Activated CD4-positive, CD25-positive, alpha-beta regulatory T cell (primary cell): ENCODE measurements at regions not wholly inside any gene's neighbourhood (a gene's known extent, or its start where the extent isn't known, plus 50 kb on each side); places are given as distances from the start of the nearest gene placed in this dataset.

Source experiments
- DNase-seq, 4 experiments: peaks; one replicate each; lab custom pipeline; 2025; lab: John Stamatoyannopoulos, UW

GRCh38 chr6:108751851-108752732, 96.1 kb upstream of the ARMC2 start:
- no peak for DNase-seq

DNA sequence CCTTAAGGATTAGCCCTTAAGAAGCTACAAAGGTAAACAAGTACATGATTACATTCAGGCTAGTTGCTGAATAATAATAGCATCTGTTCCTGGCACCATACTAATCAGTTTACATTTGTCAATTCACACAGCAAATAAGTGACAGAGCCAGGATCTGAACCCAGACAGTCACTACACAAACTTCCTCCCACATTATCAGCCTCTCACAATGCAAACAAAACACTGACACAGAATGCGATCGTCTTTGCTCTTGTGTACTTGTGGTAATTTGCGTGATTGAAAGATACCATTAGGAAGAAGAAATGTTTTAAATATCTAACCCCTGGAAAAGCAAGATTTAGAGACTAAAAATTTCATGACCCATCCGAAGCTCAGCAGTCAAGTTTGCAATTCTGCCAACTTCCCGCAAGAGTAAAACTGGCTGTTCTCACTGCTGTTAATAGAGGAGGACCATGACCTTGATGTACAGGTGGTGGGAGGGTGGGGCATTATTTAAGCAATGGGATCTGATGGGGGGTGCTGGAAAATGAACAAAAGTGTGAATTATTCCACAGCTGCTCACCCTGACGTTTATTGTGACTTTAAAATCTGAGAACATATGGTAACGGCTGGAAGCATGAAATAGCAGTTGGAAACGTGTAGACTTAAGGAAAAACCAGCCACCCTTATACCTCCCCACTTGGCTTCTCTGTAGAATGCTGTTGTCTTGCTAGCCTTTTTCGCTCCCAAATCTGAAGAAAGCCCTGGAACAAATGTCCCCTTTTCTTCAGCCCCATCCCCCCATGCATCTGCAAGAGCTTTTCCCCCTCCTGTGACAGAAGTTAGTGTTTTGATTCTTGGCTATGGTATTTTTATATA, 95.3 kb upstream of the ARMC2 start:
- no peak for DNase-seq

- DNase-seq = no peak
Observed at GRCh38 chr6:108755257-108756240, 92.7 kb upstream of the ARMC2 start.

GRCh38 chr6:108757357-108757756, 90.9 kb upstream of the ARMC2 start:
- no peak for DNase-seq

- DNase-seq = no peak
Observed at GRCh38 chr6:108758884-108759283, 89.3 kb upstream of the ARMC2 start.

GRCh38 chr6:108760126-108761050, 87.8 kb upstream of the ARMC2 start:
- no peak for DNase-seq

DNA sequence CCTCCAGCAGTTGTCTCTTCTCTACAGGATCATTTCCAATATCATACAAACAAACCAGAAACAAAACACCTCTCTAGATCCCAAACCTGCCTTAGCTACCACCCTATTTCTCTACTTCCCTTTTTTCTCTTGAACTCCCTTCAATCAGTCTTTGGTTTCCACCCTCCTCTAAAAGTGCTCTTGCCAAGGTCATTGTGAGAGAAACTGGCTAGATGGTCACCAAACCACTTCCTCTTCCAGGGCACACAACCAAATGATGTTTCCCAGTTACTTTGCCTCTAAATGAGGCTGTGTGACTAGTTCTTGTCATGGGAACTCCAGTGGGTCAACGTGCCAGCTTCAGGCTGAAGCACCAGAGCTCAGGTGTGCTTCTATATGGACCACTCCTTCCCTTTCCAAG, 85.8 kb upstream of the ARMC2 start:
- no peak for DNase-seq

- DNase-seq = no peak
Observed at GRCh38 chr6:108763931-108764579, 84.2 kb upstream of the ARMC2 start.

- no peak for DNase-seq
Observed at GRCh38 chr6:108764580-108764950, 83.7 kb upstream of the ARMC2 start.

DNA sequence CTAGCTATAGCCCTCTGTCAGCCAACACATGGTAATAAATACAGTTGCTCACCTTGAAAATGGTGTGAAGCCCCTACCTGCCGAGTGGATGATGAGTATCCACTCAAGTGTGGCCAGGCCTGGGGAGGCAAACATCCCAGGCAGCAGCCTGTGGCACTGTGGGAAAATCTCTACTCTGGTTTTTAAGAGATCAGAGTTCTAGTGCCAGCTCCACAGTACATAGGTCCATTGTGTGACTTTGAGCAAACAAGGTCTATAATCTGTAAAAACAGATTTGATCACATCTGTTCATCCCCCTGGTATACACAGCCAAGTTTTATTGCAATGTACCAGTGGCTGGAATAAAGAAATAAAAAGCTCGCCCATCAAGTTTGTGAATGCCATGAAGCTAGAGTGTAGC, 82.7 kb upstream of the ARMC2 start:
- DNase-seq = no peak

DNA sequence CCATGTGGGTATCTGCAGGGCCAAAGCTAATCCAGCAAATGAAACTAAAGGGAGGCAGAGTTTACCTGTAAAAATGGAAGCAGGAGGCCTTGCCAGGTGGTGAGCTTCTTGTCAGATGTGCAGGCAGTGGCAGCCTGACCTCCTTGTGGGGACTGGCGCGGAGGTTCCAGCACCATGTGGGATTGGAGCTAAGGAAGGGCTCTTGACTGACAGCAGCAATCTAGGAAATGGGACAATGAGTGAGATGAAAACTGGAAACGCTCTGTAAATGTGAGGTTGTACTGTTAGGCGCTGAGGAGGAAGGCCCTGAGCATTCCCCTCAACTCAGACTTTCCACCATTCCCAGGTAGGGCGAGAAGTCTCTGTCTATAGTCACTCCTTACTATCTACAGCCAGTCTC, 81.8 kb upstream of the ARMC2 start:
- no peak for DNase-seq

DNA sequence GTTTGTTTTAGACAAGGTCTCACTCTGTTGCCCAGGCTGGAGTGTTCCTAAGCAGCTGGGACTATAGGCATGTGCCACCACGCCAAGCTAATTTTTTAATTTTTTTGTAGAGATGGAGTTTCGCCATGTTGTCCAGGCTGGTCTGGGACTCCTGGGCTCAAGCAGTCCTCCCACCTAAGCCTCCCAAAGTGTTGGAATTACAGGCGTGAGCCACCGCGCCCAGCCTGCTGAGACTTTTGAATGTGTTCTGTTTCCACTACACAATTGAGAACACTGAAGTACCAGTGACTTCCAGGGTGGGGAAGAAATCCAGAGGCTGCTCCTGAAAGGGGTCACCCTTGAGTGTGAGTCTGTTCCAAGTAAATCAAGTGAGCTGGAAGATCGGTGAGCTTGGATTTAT, 81.3 kb upstream of the ARMC2 start:
- no peak for DNase-seq

GRCh38 chr6:108767418-108768165, 80.6 kb upstream of the ARMC2 start:
- DNase-seq = no peak

DNA sequence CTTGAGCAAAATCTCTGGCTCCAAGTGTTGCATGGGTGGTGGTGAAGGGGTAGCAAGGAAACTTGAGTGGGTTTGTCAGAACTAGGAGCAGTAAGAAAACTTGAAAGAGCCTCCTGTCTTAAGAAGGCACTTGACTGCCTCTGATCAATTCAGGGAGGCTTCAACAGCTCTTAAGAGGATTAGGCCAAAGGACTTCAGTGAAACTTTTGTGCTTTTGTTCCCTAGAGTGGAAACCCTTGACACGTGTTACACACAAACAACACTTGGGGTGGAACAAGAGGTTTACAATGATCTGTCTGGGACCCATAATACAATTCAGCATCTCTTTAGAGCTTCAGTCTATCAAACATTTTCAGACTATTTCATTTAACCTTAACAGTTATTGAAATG, 80.1 kb upstream of the ARMC2 start:
- DNase-seq = no peak

GRCh38 chr6:108768792-108769524, 79.3 kb upstream of the ARMC2 start:
- DNase-seq = no peak

GRCh38 chr6:108771421-108771820, 76.8 kb upstream of the ARMC2 start:
- no peak for DNase-seq

DNA sequence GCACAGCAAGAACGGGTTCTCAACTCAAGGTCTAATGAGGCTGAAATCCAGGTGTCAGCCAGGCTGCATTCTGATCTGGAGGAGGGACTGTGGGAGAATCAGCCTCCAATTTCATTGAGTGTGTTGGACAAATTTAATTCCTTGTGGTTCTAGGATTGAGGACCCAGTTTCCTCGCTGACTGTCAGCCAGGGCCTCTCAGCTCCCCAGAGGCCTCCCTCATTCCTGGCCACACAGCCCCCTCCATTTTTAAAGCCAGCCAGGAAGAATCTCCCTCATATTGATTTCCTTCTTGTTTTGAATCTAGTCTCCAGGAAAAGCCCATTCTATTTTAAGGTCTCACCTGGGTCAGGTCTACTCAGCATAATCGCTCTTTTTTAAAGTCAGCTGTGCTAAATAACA, 73.7 kb upstream of the ARMC2 start:
- no peak for DNase-seq

GRCh38 chr6:108777536-108777935, 70.7 kb upstream of the ARMC2 start:
- no peak for DNase-seq
